ENCODE measurements at regions not wholly inside any gene's neighbourhood (a gene's known extent, or its start where the extent isn't known, plus 50 kb on each side); places are given as distances from the start of the nearest gene placed in this dataset.

GRCh38 chr7:17058568-17058967, 176.8 kb upstream of the AGR3 start:
- ChIA-PET POLR2A (no interaction called here), CTCF (ENCODE audit: low intra/inter-chr PET ratio, low total read pairs) (no interaction called here)
- no peak for TF ChIP-seq ZNF20 (CRISPR knock-in tag; IDR thresholded peaks at IDR 0.05)
- no peak for TF ChIP-seq PRDM15 (CRISPR knock-in tag; IDR thresholded peaks at IDR 0.05)
- TF ChIP-seq TARDBP (CRISPR knock-in tag; IDR thresholded peaks at IDR 0.05) = no peak
- TF ChIP-seq ISX (CRISPR knock-in tag; conservative IDR thresholded peaks at IDR 0.05) = no peak
- TF ChIP-seq ZNF318 (CRISPR knock-in tag; IDR thresholded peaks at IDR 0.05) = no peak
- no peak for TF ChIP-seq MAFK (conservative IDR thresholded peaks at IDR 0.05 in 1 of 2, IDR thresholded peaks at IDR 0.05 in 1 of 2; ENCODE audit: low read length in 2 of 2)
- no peak for TF ChIP-seq IRF1 (CRISPR knock-in tag; IDR thresholded peaks at IDR 0.05; ENCODE audit: low read depth)
- no peak for TF ChIP-seq SIX1 (CRISPR knock-in tag; IDR thresholded peaks at IDR 0.05; ENCODE audit: borderline replicate concordance)
- no peak for TF ChIP-seq ZBTB3 (CRISPR knock-in tag; IDR thresholded peaks at IDR 0.05; ENCODE audit: borderline replicate concordance, low read depth)
- no peak for TF ChIP-seq ATF5 (CRISPR knock-in tag; IDR thresholded peaks at IDR 0.05; ENCODE audit: low read depth)
- TF ChIP-seq ZNF580 (CRISPR knock-in tag; IDR thresholded peaks at IDR 0.05; ENCODE audit: borderline replicate concordance, low read depth) = no peak

More at GRCh38 chr7:17058568-17058967, 176.8 kb upstream of the AGR3 start:
- Histone ChIP-seq H3K4me3 (replicated peaks in 1 of 3; ENCODE audit: insufficient read depth in 1 of 3, low read depth in 2 of 3, low read length in 3 of 3) (no peak overlapping the region), H3K27ac (ENCODE audit: extremely low read length, insufficient read depth, low read length) (no peak overlapping the region), H3K27me3 (ENCODE audit: control insufficient read depth in 1 of 2, insufficient read depth in 2 of 2, low read length in 2 of 2) (no peaks in the 10 kb centered on the region), H3K36me3 (replicated peaks in 1 of 2; ENCODE audit: control insufficient read depth in 1 of 2, insufficient read depth in 2 of 2, low read length in 2 of 2) (no peaks in the 10 kb centered on the region), H3K9ac (ENCODE audit: insufficient read depth, low read depth, low read length) (no peak overlapping the region), H4K20me1 (ENCODE audit: insufficient read depth, low read length) (no peaks in the 10 kb centered on the region), H3K9me3 (ENCODE audit: low read length) (no peaks in the 10 kb centered on the region), H3K4me1 (ENCODE audit: insufficient read depth, low read length) (0 out of 2 replicates have a peak, but pooled peaks cover 5% of the 10 kb centered on the region), H3K4me2 (ENCODE audit: low read depth, low read length) (no peak overlapping the region), H3K79me2 (ENCODE audit: insufficient read depth, low read length) (no peaks in the 10 kb centered on the region), H2AFZ (ENCODE audit: low read length) (no peak overlapping the region)
- ATAC-seq (no peak), DNase-seq (ENCODE audit: low spot score) (no peak), FAIRE-seq (no peak)
- 90% methylated on average over 1 of the region's 1 CpG for WGBS (ENCODE audit: low lambda C conversion rate)
- intact Hi-C loops (cut with micrococcal nuclease; ENCODE audit: unreplicated experiment) (no loop called here), in situ Hi-C loops (cut with HindIII; ENCODE audit: extremely low pct_ligation_motif_present, low pct_unique_long_range_greater_than_20kb) (no loop called here)
- no TSS peak for BruUV-seq (replicated peaks)

Measured in HepG2 (cell line).